Loucy (cell line): ENCODE measurements at regions not wholly inside any gene's neighbourhood (a gene's known extent, or its start where the extent isn't known, plus 50 kb on each side); places are given as distances from the start of the nearest gene placed in this dataset.

Experiments
- H2AFZ ChIP-seq: fragments of 200-600 bp; sonication (generic); 2 replicates; pipeline ENCODE4 v1.6.0; 2016; ENCODE audit warnings: antibody characterized with exemption, mild to moderate bottlenecking, low read length, moderate library complexity
- H3F3A ChIP-seq: fragments of 200-600 bp; 2 replicates; pipeline ENCODE4 v1.6.0; 2016; ENCODE audit warnings: antibody characterized with exemption, low read depth, mild to moderate bottlenecking
- H3K27me3 ChIP-seq: fragments of 200-600 bp; sonication (generic); 2 replicates; pipeline ENCODE4 v1.6.1; 2014; ENCODE audit warnings: low read length, mild to moderate bottlenecking; ENCODE audit not compliant: insufficient read depth, poor library complexity, severe bottlenecking
- H3K36me3 ChIP-seq: fragments of 200-600 bp; sonication (generic); 2 replicates; pipeline ENCODE4 v1.6.1; 2016; ENCODE audit warnings: low read length; ENCODE audit not compliant: insufficient read depth
- H3K4me1 ChIP-seq: fragments of 200-600 bp; sonication (generic); 2 replicates; pipeline ENCODE4 v1.5.1; 2014; ENCODE audit warnings: low read length, mild to moderate bottlenecking; ENCODE audit not compliant: insufficient read depth, poor library complexity, severe bottlenecking
- H3K4me2 ChIP-seq: fragments of 200-600 bp; sonication (generic); 2 replicates; pipeline ENCODE4 v1.6.0; 2014; ENCODE audit warnings: antibody characterized with exemption, low read length, low read depth, mild to moderate bottlenecking; ENCODE audit not compliant: poor library complexity, severe bottlenecking
- H3K4me3 ChIP-seq: fragments of 200-600 bp; sonication (generic); 2 replicates; pipeline ENCODE4 v1.5.1; 2014; ENCODE audit warnings: low read length, mild to moderate bottlenecking, mixed read lengths; ENCODE audit not compliant: poor library complexity, severe bottlenecking
- H3K79me2 ChIP-seq: fragments of 200-600 bp; sonication (generic); 2 replicates; pipeline ENCODE4 v1.6.1; 2014; ENCODE audit warnings: low read length; ENCODE audit not compliant: insufficient read depth
- H3K9ac ChIP-seq: fragments of 200-600 bp; sonication (generic); 2 replicates; pipeline ENCODE4 v1.6.0; 2014; ENCODE audit warnings: mild to moderate bottlenecking, low read depth, low read length, moderate library complexity; ENCODE audit not compliant: poor library complexity, severe bottlenecking
- H3K9me2 ChIP-seq: fragments of 200-600 bp; sonication (generic); replicated peaks from 2 replicates; pipeline ENCODE4 v1.6.1; 2016; ENCODE audit warnings: low read depth, low read length, mixed read lengths
- H3K9me3 ChIP-seq: fragments of 200-600 bp; sonication (generic); 2 replicates; pipeline ENCODE4 v1.6.1; 2014; ENCODE audit warnings: mild to moderate bottlenecking, antibody characterized with exemption, low read length, low read depth; ENCODE audit not compliant: insufficient read depth
- H4K20me1 ChIP-seq: fragments of 200-600 bp; sonication (generic); 2 replicates; pipeline ENCODE4 v1.6.0; 2014; ENCODE audit warnings: antibody characterized with exemption, low read length, mild to moderate bottlenecking; ENCODE audit not compliant: insufficient read depth, poor library complexity, severe bottlenecking
- CTCF ChIP-seq: fragments of 200-600 bp; sonication (generic); conservative IDR thresholded peaks from 2 replicates; pipeline ENCODE4 v1.5.1; 2014; ENCODE audit warnings: mild to moderate bottlenecking, antibody characterized with exemption, low read length
- EZH2phosphoT487 ChIP-seq: fragments of 200-600 bp; IDR thresholded peaks from 2 replicates; pipeline ENCODE4 v1.6.1; 2018; ENCODE audit warnings: antibody characterized with exemption, mild to moderate bottlenecking, moderate library complexity, borderline replicate concordance

- no peaks in the 10 kb centered on the region for H3K27me3 ChIP-seq
- no peak overlapping the region for H2AFZ ChIP-seq
- no peaks in the 10 kb centered on the region for H3F3A ChIP-seq
- H3K79me2 ChIP-seq, result no peaks in the 10 kb centered on the region
- no peaks in the 10 kb centered on the region for H3K9me2 ChIP-seq
- no peaks in the 10 kb centered on the region for H3K36me3 ChIP-seq
- no peak overlapping the region for H3K4me3 ChIP-seq
- H3K4me2 ChIP-seq, result no peak overlapping the region
- no peaks in the 10 kb centered on the region for H3K9me3 ChIP-seq
- no peak for TF ChIP-seq CTCF
- no peak for TF ChIP-seq EZH2phosphoT487
- no peaks in the 10 kb centered on the region for H3K4me1 ChIP-seq
- no peaks in the 10 kb centered on the region for H4K20me1 ChIP-seq
- H3K9ac ChIP-seq, result no peak overlapping the region
Measured at GRCh38 chrX:40440866-40441265, 139.9 kb upstream of the ATP6AP2 start.

GRCh38 chrX:40439625-40440532 lies 140.9 kb upstream of the ATP6AP2 start:
- Histone ChIP-seq H3K9me3 (no peaks in the 10 kb centered on the region), H3K4me1 (no peaks in the 10 kb centered on the region), H3K4me2 (no peak overlapping the region), H2AFZ (no peak overlapping the region), H3K36me3 (no peaks in the 10 kb centered on the region), H3K27me3 (no peaks in the 10 kb centered on the region), H3K79me2 (no peaks in the 10 kb centered on the region), H3K9me2 (no peaks in the 10 kb centered on the region), H3K9ac (no peak overlapping the region), H4K20me1 (no peaks in the 10 kb centered on the region), H3K4me3 (no peak overlapping the region), H3F3A (no peaks in the 10 kb centered on the region)
- TF ChIP-seq CTCF (no peak), EZH2phosphoT487 (no peak)

- Histone ChIP-seq H3K4me1 (no peaks in the 10 kb centered on the region), H3K27me3 (no peaks in the 10 kb centered on the region), H3K9me3 (no peaks in the 10 kb centered on the region), H3K4me3 (no peak overlapping the region), H3K9ac (no peak overlapping the region), H3K4me2 (no peak overlapping the region), H3K9me2 (no peaks in the 10 kb centered on the region), H3K36me3 (no peaks in the 10 kb centered on the region), H2AFZ (no peak overlapping the region), H3K79me2 (no peaks in the 10 kb centered on the region), H4K20me1 (no peaks in the 10 kb centered on the region), H3F3A (no peaks in the 10 kb centered on the region)
- TF ChIP-seq EZH2phosphoT487 (no peak), CTCF (no peak)
Measured at GRCh38 chrX:40437348-40437747, 143.4 kb upstream of the ATP6AP2 start.
